GM12892 (cell line): ENCODE measurements at regions not wholly inside any gene's neighbourhood (a gene's known extent, or its start where the extent isn't known, plus 50 kb on each side); places are given as distances from the start of the nearest gene placed in this dataset.

Source experiments
- POLR2A ChIP-seq: IDR thresholded peaks from 2 replicates; pipeline ENCODE4 v1.6.1; 2011; ENCODE audit warnings: low read depth, low read length, control low read depth
- TAF1 ChIP-seq: IDR thresholded peaks from 2 replicates; pipeline ENCODE4 v1.6.1; 2011; ENCODE audit warnings: low read depth, mild to moderate bottlenecking, control low read depth, low read length, borderline replicate concordance

GRCh38 chr17:52442350-52442749 lies 283.8 kb upstream of the CA10 start:
- TF ChIP-seq POLR2A: no peak
- no peak for TF ChIP-seq TAF1
